ENCODE measurements at regions not wholly inside any gene's neighbourhood (a gene's known extent, or its start where the extent isn't known, plus 50 kb on each side); places are given as distances from the start of the nearest gene placed in this dataset.

DNA sequence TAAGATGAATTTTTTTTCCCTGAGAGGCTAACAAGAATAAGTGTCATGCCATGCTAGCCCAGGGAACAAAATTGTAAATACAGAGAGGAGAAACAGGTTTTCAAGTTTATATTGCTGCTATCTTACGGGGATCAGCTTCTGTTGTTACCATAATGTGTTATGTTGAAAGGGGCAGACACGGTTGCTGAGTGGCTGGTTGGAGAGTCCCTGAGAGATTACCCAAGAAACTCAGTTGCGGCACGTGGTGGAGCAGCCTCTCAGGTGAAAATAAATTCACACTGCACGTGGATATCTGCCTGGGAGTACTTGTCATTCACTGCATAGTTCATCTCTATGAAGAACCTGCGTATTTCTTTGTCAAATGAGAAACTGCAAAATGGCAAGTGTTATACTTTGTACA, 293.6 kb downstream of the TDRD3 start:
- TF ChIP-seq POLR2AphosphoS5 (IDR thresholded peaks at IDR 0.05) (no peak), POLR2A (IDR thresholded peaks at IDR 0.05) (no peak)
- TF ChIP-seq, protein P1, sequence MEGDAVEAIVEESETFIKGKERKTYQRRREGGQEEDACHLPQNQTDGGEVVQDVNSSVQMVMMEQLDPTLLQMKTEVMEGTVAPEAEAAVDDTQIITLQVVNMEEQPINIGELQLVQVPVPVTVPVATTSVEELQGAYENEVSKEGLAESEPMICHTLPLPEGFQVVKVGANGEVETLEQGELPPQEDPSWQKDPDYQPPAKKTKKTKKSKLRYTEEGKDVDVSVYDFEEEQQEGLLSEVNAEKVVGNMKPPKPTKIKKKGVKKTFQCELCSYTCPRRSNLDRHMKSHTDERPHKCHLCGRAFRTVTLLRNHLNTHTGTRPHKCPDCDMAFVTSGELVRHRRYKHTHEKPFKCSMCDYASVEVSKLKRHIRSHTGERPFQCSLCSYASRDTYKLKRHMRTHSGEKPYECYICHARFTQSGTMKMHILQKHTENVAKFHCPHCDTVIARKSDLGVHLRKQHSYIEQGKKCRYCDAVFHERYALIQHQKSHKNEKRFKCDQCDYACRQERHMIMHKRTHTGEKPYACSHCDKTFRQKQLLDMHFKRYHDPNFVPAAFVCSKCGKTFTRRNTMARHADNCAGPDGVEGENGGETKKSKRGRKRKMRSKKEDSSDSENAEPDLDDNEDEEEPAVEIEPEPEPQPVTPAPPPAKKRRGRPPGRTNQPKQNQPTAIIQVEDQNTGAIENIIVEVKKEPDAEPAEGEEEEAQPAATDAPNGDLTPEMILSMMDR (IDR thresholded peaks at IDR 0.05) = no peak

Data from breast epithelium (tissue), 3 donors.